ENCODE measurements at regions not wholly inside any gene's neighbourhood (a gene's known extent, or its start where the extent isn't known, plus 50 kb on each side); places are given as distances from the start of the nearest gene placed in this dataset.

DNA sequence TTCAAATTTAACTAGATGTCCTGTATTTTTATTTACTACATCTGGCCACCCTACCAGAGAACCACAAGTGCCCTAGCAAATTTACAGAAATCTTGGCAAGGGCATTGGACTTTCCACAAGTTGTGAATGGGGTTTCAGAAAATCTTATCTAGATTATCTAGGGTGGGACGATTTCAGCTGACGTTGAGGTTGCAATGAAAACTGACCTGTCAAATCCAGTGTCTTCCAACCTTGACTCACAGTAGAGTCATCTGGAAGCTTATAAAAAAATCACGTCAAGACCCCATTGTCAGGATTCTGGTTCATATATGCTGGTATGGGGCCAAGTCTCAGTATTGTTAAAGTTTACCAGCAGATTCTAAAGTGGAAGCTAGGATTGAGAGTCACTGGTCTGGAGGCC is 109.6 kb upstream of the ACTBL2 start:
- TF ChIP-seq ELF4 (IDR thresholded peaks at IDR 0.05) (no peak), SP1 (IDR thresholded peaks at IDR 0.05) (no peak), ZNF384 (IDR thresholded peaks at IDR 0.05) (no peak), NFRKB (IDR thresholded peaks at IDR 0.05) (no peak), ARNT (IDR thresholded peaks at IDR 0.05) (no peak), FOXM1 (IDR thresholded peaks at IDR 0.05; ENCODE audit: borderline replicate concordance) (no peak)
- TF ChIP-seq, protein P1, sequence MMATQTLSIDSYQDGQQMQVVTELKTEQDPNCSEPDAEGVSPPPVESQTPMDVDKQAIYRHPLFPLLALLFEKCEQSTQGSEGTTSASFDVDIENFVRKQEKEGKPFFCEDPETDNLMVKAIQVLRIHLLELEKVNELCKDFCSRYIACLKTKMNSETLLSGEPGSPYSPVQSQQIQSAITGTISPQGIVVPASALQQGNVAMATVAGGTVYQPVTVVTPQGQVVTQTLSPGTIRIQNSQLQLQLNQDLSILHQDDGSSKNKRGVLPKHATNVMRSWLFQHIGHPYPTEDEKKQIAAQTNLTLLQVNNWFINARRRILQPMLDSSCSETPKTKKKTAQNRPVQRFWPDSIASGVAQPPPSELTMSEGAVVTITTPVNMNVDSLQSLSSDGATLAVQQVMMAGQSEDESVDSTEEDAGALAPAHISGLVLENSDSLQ (IDR thresholded peaks at IDR 0.05) = no peak
